ENCODE measurements at regions not wholly inside any gene's neighbourhood (a gene's known extent, or its start where the extent isn't known, plus 50 kb on each side); places are given as distances from the start of the nearest gene placed in this dataset.

GRCh38 chr16:11448796-11449416 is 103.6 kb downstream of the RMI2 start:
- no peaks in the 10 kb centered on the region for H3K4me1 Mint-ChIP-seq
- no peak overlapping the region for H3K27ac Mint-ChIP-seq
- H3K9me3 Mint-ChIP-seq, result no peaks in the 10 kb centered on the region
- ATAC-seq (replicated peaks), result no peak
- H3K4me3 Mint-ChIP-seq, result no peak overlapping the region
- no peaks in the 10 kb centered on the region for H3K36me3 Mint-ChIP-seq (ENCODE audit: low read depth)
- no peaks in the 10 kb centered on the region for H3K27me3 Mint-ChIP-seq

GRCh38 chr16:11449716-11450115 is 104.5 kb downstream of the RMI2 start:
- H3K36me3 Mint-ChIP-seq (ENCODE audit: low read depth), result no peaks in the 10 kb centered on the region
- H3K4me3 Mint-ChIP-seq, result no peak overlapping the region
- H3K27ac Mint-ChIP-seq, result no peak overlapping the region
- H3K4me1 Mint-ChIP-seq, result no peaks in the 10 kb centered on the region
- no peak for ATAC-seq (replicated peaks)
- H3K9me3 Mint-ChIP-seq, result no peaks in the 10 kb centered on the region
- H3K27me3 Mint-ChIP-seq, result no peaks in the 10 kb centered on the region

GRCh38 chr16:11450136-11450535 is 104.9 kb downstream of the RMI2 start:
- no peaks in the 10 kb centered on the region for H3K4me1 Mint-ChIP-seq
- ATAC-seq (replicated peaks), result no peak
- no peaks in the 10 kb centered on the region for H3K9me3 Mint-ChIP-seq

GRCh38 chr16:11452298-11452697 is 107.0 kb downstream of the RMI2 start:
- no peak overlapping the region for H3K27ac Mint-ChIP-seq
- H3K9me3 Mint-ChIP-seq, result no peaks in the 10 kb centered on the region
- no peak overlapping the region for H3K4me3 Mint-ChIP-seq
- no peak for ATAC-seq (replicated peaks)
- H3K27me3 Mint-ChIP-seq, result no peaks in the 10 kb centered on the region
- no peaks in the 10 kb centered on the region for H3K4me1 Mint-ChIP-seq
- no peaks in the 10 kb centered on the region for H3K36me3 Mint-ChIP-seq (ENCODE audit: low read depth)

More at GRCh38 chr16:11450136-11450535, 104.9 kb downstream of the RMI2 start:
- H3K27me3 Mint-ChIP-seq, result no peaks in the 10 kb centered on the region
- H3K36me3 Mint-ChIP-seq (ENCODE audit: low read depth), result no peaks in the 10 kb centered on the region
- H3K27ac Mint-ChIP-seq, result no peak overlapping the region
- no peak overlapping the region for H3K4me3 Mint-ChIP-seq

GRCh38 chr16:11452746-11453389 is 107.6 kb downstream of the RMI2 start:
- no peak overlapping the region for H3K4me3 Mint-ChIP-seq
- no peak overlapping the region for H3K27ac Mint-ChIP-seq
- H3K27me3 Mint-ChIP-seq, result no peaks in the 10 kb centered on the region
- no peak for ATAC-seq (replicated peaks)
- H3K9me3 Mint-ChIP-seq, result no peaks in the 10 kb centered on the region
- H3K4me1 Mint-ChIP-seq, result no peaks in the 10 kb centered on the region
- H3K36me3 Mint-ChIP-seq (ENCODE audit: low read depth), result no peaks in the 10 kb centered on the region

GRCh38 chr16:11456741-11457140 is 111.5 kb downstream of the RMI2 start:
- Mint-ChIP-seq H3K9me3 (no peaks in the 10 kb centered on the region), H3K4me3 (no peak overlapping the region), H3K4me1 (peaks cover 4% of the 10 kb centered on the region), H3K36me3 (ENCODE audit: low read depth) (no peaks in the 10 kb centered on the region), H3K27me3 (no peaks in the 10 kb centered on the region), H3K27ac (no peak overlapping the region)
- no peak for ATAC-seq (replicated peaks)

- Mint-ChIP-seq H3K4me1 (peaks cover 4% of the 10 kb centered on the region), H3K4me3 (no peak overlapping the region), H3K27ac (no peak overlapping the region), H3K36me3 (ENCODE audit: low read depth) (no peaks in the 10 kb centered on the region), H3K9me3 (no peaks in the 10 kb centered on the region), H3K27me3 (no peaks in the 10 kb centered on the region)
- no peak for ATAC-seq (replicated peaks)
Measured at GRCh38 chr16:11459722-11460121, 114.5 kb downstream of the RMI2 start.

GRCh38 chr16:11460820-11461594 is 115.7 kb downstream of the RMI2 start:
- Mint-ChIP-seq H3K36me3 (ENCODE audit: low read depth) (no peaks in the 10 kb centered on the region), H3K27ac (no peak overlapping the region), H3K27me3 (no peaks in the 10 kb centered on the region), H3K4me3 (no peak overlapping the region), H3K9me3 (no peaks in the 10 kb centered on the region), H3K4me1 (peaks cover 4% of the 10 kb centered on the region)
- ATAC-seq (replicated peaks), result peak; percentile 34

GRCh38 chr16:11461595-11461990 is 116.3 kb downstream of the RMI2 start:
- Mint-ChIP-seq H3K4me1 (peaks cover 4% of the 10 kb centered on the region), H3K36me3 (ENCODE audit: low read depth) (no peaks in the 10 kb centered on the region), H3K27me3 (no peaks in the 10 kb centered on the region), H3K9me3 (no peaks in the 10 kb centered on the region), H3K4me3 (no peak overlapping the region), H3K27ac (no peak overlapping the region)
- ATAC-seq (replicated peaks), result no peak

GRCh38 chr16:11462036-11462435 is 116.8 kb downstream of the RMI2 start:
- Mint-ChIP-seq H3K4me1 (peaks cover 4% of the 10 kb centered on the region), H3K9me3 (no peaks in the 10 kb centered on the region), H3K36me3 (ENCODE audit: low read depth) (no peaks in the 10 kb centered on the region), H3K27me3 (no peaks in the 10 kb centered on the region), H3K4me3 (no peak overlapping the region), H3K27ac (no peak overlapping the region)
- ATAC-seq (replicated peaks), result no peak

GRCh38 chr16:11462861-11463260 is 117.6 kb downstream of the RMI2 start:
- H3K4me3 Mint-ChIP-seq, result no peak overlapping the region
- no peaks in the 10 kb centered on the region for H3K9me3 Mint-ChIP-seq
- peaks cover 4% of the 10 kb centered on the region for H3K4me1 Mint-ChIP-seq
- ATAC-seq (replicated peaks), result no peak
- H3K36me3 Mint-ChIP-seq (ENCODE audit: low read depth), result no peaks in the 10 kb centered on the region
- H3K27me3 Mint-ChIP-seq, result no peaks in the 10 kb centered on the region
- no peak overlapping the region for H3K27ac Mint-ChIP-seq

GRCh38 chr16:11464241-11464640 is 119.0 kb downstream of the RMI2 start:
- H3K4me3 Mint-ChIP-seq, result no peak overlapping the region
- H3K4me1 Mint-ChIP-seq, result no peaks in the 10 kb centered on the region
- no peak for ATAC-seq (replicated peaks)
- no peak overlapping the region for H3K27ac Mint-ChIP-seq
- no peaks in the 10 kb centered on the region for H3K36me3 Mint-ChIP-seq (ENCODE audit: low read depth)
- H3K27me3 Mint-ChIP-seq, result no peaks in the 10 kb centered on the region
- H3K9me3 Mint-ChIP-seq, result no peaks in the 10 kb centered on the region

GRCh38 chr16:11465675-11466074 is 120.4 kb downstream of the RMI2 start:
- no peak for ATAC-seq (replicated peaks)
- no peaks in the 10 kb centered on the region for H3K27me3 Mint-ChIP-seq
- no peaks in the 10 kb centered on the region for H3K36me3 Mint-ChIP-seq (ENCODE audit: low read depth)
- no peak overlapping the region for H3K27ac Mint-ChIP-seq
- H3K4me3 Mint-ChIP-seq, result no peak overlapping the region
- no peaks in the 10 kb centered on the region for H3K9me3 Mint-ChIP-seq
- no peaks in the 10 kb centered on the region for H3K4me1 Mint-ChIP-seq

- H3K36me3 Mint-ChIP-seq (ENCODE audit: low read depth), result no peaks in the 10 kb centered on the region
- H3K27me3 Mint-ChIP-seq, result no peaks in the 10 kb centered on the region
- H3K4me3 Mint-ChIP-seq, result no peak overlapping the region
- H3K4me1 Mint-ChIP-seq, result no peaks in the 10 kb centered on the region
- H3K27ac Mint-ChIP-seq, result no peak overlapping the region
- no peak for ATAC-seq (replicated peaks)
- no peaks in the 10 kb centered on the region for H3K9me3 Mint-ChIP-seq
Measured at GRCh38 chr16:11470676-11471415, 115.9 kb downstream of the LITAF start.

Data from activated T-helper 17 cell treated with anti-CD3 and anti-CD28 coated beads, Interleukin-2, amount 50 U/mL, for 72 hours (primary cell).